ENCODE measurements at regions not wholly inside any gene's neighbourhood (a gene's known extent, or its start where the extent isn't known, plus 50 kb on each side); places are given as distances from the start of the nearest gene placed in this dataset.

DNA sequence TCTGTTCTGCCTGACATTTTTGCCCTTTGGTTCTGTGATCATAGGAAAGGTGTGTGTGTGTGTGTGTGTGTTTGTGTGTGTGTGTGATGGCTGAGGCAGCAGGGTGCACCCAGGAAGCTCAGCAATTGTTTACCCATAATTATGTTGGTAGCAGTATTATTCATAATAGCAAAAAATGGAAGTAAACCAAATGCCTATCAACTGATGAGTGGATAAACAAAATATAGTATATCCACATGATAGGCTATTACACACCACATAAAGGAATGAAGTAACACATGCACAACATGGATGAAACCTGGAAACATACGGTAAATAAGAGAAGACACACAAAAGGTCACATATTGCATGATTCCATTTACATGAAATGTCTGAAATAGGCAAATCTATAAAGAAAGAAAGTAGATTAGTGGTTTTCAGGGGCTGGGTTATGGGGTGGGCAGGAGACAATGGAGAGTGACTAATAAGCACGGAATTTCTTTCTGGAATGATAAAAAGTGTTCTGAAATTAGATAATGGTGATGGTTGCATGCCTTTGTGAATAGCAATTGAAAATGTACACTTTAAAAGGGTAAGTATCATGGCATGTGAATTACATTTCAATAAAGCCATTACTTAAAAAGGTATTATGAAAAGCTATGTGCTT lies 167.2 kb downstream of the POLR2M start:
- no peak overlapping the region for H3K4me3 ChIP-seq
- ATAC-seq (no peak), DNase-seq (no peak)
- intact Hi-C loops (cut with DNase I; ENCODE audit: low total_unique reads) = no loop called here
- in situ Hi-C loops (cut with MboI; ENCODE audit: low sequenced_read_pairs in 4 of 4) = loop anchor here in 2 of 4 donors (25.0 kb wide), 3 partner anchors 189 to 311 kb away; partner anchors contain the start of gene ALDH1A2 (in 1 of the 2)
- TF ChIP-seq POLR2A (IDR thresholded peaks at IDR 0.05) = no peak
- TF ChIP-seq, protein P1, sequence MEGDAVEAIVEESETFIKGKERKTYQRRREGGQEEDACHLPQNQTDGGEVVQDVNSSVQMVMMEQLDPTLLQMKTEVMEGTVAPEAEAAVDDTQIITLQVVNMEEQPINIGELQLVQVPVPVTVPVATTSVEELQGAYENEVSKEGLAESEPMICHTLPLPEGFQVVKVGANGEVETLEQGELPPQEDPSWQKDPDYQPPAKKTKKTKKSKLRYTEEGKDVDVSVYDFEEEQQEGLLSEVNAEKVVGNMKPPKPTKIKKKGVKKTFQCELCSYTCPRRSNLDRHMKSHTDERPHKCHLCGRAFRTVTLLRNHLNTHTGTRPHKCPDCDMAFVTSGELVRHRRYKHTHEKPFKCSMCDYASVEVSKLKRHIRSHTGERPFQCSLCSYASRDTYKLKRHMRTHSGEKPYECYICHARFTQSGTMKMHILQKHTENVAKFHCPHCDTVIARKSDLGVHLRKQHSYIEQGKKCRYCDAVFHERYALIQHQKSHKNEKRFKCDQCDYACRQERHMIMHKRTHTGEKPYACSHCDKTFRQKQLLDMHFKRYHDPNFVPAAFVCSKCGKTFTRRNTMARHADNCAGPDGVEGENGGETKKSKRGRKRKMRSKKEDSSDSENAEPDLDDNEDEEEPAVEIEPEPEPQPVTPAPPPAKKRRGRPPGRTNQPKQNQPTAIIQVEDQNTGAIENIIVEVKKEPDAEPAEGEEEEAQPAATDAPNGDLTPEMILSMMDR (IDR thresholded peaks at IDR 0.05 in 4 of 5, conservative IDR thresholded peaks at IDR 0.05 in 1 of 5) = no peak
- H3K4me1 ChIP-seq = no peaks in the 10 kb centered on the region
- H3K36me3 ChIP-seq = no peaks in the 10 kb centered on the region
- H3K27me3 ChIP-seq = no peaks in the 10 kb centered on the region
- peaks cover 0 to 9% (median 0%) of the 10 kb centered on the region in 3 donors for H3K9me3 ChIP-seq
- H3K27ac ChIP-seq = no peak overlapping the region

DNA sequence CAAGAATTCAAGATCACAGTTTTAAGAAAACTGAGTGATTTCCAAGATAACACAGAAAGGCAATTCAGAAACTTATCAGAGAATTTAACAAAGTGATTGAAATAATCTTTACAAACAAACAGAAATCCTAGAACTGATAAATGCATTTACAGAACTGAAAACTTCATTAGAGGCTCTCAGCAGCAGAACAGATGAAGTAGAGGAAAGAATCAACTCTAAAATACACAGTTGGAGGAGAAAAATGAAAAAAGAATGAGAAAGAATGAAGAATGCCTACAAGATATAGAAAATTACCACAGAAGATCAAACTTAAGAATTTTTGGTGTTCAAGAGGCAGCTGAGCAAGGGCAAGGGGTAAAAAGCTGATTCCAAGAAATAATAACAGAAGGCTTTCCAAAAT lies 168.8 kb downstream of the POLR2M start:
- Histone ChIP-seq H3K4me3 (no peak overlapping the region), H3K4me1 (no peaks in the 10 kb centered on the region), H3K27ac (no peak overlapping the region), H3K27me3 (no peaks in the 10 kb centered on the region), H3K36me3 (no peaks in the 10 kb centered on the region), H3K9me3 (peaks cover 0 to 9% (median 0%) of the 10 kb centered on the region in 3 donors)
- DNase-seq (no peak), ATAC-seq (no peak)
- in situ Hi-C loops (cut with MboI; ENCODE audit: low sequenced_read_pairs in 4 of 4) = no loop called here
- intact Hi-C loops (cut with DNase I; ENCODE audit: low total_unique reads) = no loop called here
- no peak for TF ChIP-seq POLR2A (IDR thresholded peaks at IDR 0.05)
- TF ChIP-seq, protein P1 (IDR thresholded peaks at IDR 0.05 in 4 of 5, conservative IDR thresholded peaks at IDR 0.05 in 1 of 5) = no peak

- intact Hi-C loops (cut with DNase I; ENCODE audit: low total_unique reads) = no loop called here
- Histone ChIP-seq H3K36me3 (no peaks in the 10 kb centered on the region), H3K4me1 (no peaks in the 10 kb centered on the region), H3K27me3 (no peaks in the 10 kb centered on the region), H3K27ac (no peak overlapping the region), H3K4me3 (no peak overlapping the region), H3K9me3 (peaks cover 0 to 9% (median 0%) of the 10 kb centered on the region in 3 donors)
- no peak for DNase-seq
- no peak for ATAC-seq
- no peak for TF ChIP-seq POLR2A (IDR thresholded peaks at IDR 0.05)
- TF ChIP-seq, protein P1 (IDR thresholded peaks at IDR 0.05 in 4 of 5, conservative IDR thresholded peaks at IDR 0.05 in 1 of 5) = no peak
- in situ Hi-C loops (cut with MboI; ENCODE audit: low sequenced_read_pairs in 4 of 4) = no loop called here
These were observed 172.1 kb downstream of the POLR2M start for GRCh38 chr15:57878573-57878972.

- intact Hi-C loops (cut with DNase I; ENCODE audit: low total_unique reads) (no loop called here), in situ Hi-C loops (cut with MboI; ENCODE audit: low sequenced_read_pairs in 4 of 4) (no loop called here)
- no peak for ATAC-seq
- Histone ChIP-seq H3K27me3 (no peaks in the 10 kb centered on the region), H3K4me3 (no peak overlapping the region), H3K9me3 (no peaks in the 10 kb centered on the region), H3K36me3 (no peaks in the 10 kb centered on the region), H3K4me1 (no peaks in the 10 kb centered on the region), H3K27ac (no peak overlapping the region)
- no peak for DNase-seq
- TF ChIP-seq, protein P1 (IDR thresholded peaks at IDR 0.05 in 4 of 5, conservative IDR thresholded peaks at IDR 0.05 in 1 of 5) = no peak
- no peak for TF ChIP-seq POLR2A (IDR thresholded peaks at IDR 0.05)
These were observed 174.8 kb downstream of the POLR2M start for GRCh38 chr15:57881361-57881760.

DNA sequence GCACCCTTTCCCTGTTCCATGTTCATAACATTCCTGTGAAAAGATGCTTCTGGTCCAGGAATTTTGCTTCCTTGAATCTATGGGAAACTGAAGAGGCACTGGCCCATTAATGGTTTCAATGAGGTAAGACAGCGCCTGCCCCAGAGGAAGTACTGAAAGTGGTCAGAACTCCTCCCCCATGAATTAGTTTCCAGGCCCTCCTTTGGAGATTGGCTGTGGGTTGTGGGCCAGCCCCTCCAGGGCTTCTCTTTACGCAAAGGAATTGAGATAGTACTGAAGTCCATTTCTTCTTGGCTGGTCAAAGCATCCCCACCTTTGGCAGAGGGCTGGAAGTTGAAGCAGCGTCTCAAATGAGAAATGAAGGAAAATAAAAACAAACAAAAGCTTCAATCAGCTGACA lies 175.5 kb downstream of the POLR2M start:
- DNase-seq (no peak), ATAC-seq (no peak)
- intact Hi-C loops (cut with DNase I; ENCODE audit: low total_unique reads) = no loop called here

More for the DNA sequence above, 175.5 kb downstream of the POLR2M start:
- Histone ChIP-seq H3K27me3 (no peaks in the 10 kb centered on the region), H3K4me1 (no peaks in the 10 kb centered on the region), H3K4me3 (no peak overlapping the region), H3K9me3 (no peaks in the 10 kb centered on the region), H3K27ac (no peak overlapping the region), H3K36me3 (no peaks in the 10 kb centered on the region)
- in situ Hi-C loops (cut with MboI; ENCODE audit: low sequenced_read_pairs in 4 of 4) = no loop called here
- TF ChIP-seq, protein P1 (IDR thresholded peaks at IDR 0.05 in 4 of 5, conservative IDR thresholded peaks at IDR 0.05 in 1 of 5) = no peak
- TF ChIP-seq POLR2A (IDR thresholded peaks at IDR 0.05) = no peak

Data from gastrocnemius medialis (tissue), 4 donors.